GM18519 (cell line): ENCODE measurements at regions not wholly inside any gene's neighbourhood (a gene's known extent, or its start where the extent isn't known, plus 50 kb on each side); places are given as distances from the start of the nearest gene placed in this dataset.
"Not testable (repeated sequence)": the region's sequence is repeated elsewhere in the genome, so short reads cannot be mapped to it uniquely, and the experiment has no call there.

Experiments
- ATAC-seq: cut with Tn5 transposase; IDR thresholded peaks from one replicate; pipeline ENCODE4 v1.9.1; 2021; ENCODE audit warnings: mild to moderate bottlenecking, moderate library complexity; ENCODE audit not compliant: unreplicated experiment, low FRiP score

DNA sequence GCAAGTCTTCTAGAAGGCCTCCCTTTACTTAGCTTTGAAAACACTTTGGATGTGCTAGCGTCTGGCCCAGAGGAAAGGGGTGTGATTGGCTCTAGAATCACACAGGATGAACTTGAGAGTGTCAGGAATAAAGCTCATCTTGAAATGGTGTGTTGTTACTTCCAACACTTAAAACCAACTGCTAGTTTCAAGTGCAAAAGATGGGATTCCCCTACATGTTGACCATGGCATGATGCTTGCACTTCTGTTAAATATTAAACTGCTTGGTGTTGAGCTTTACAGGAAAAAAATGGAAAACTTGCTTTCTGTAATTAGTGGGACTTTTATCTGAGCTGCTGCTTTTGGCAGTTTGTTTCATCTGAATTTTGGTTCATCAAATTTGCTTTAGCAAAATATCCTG is 261.1 kb downstream of the MED10 start:
- no peak for ATAC-seq

- no peak for ATAC-seq
These were observed 262.5 kb downstream of the MED10 start for GRCh38 chr5:6115852-6116251.

- ATAC-seq, result no peak
These were observed 265.8 kb downstream of the MED10 start for GRCh38 chr5:6112538-6112937.

DNA sequence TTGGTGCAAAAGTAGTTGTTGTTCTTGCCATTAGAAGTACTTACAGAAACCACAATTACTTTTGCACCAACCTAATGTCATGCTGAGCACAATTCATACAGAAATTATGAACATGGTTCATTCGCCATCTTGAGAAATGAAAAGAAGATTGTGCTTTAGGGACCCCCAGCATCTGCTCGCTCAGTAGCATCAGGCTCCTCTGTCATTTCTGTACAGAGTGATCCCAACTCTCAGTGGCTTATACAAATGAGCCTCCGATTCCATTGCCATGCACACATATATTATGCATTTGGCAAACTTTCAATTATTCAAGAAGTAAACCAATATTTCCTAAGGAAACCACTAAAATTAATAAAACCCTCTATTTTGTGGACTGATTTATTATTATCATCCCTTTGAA is 266.2 kb downstream of the MED10 start:
- no peak for ATAC-seq

DNA sequence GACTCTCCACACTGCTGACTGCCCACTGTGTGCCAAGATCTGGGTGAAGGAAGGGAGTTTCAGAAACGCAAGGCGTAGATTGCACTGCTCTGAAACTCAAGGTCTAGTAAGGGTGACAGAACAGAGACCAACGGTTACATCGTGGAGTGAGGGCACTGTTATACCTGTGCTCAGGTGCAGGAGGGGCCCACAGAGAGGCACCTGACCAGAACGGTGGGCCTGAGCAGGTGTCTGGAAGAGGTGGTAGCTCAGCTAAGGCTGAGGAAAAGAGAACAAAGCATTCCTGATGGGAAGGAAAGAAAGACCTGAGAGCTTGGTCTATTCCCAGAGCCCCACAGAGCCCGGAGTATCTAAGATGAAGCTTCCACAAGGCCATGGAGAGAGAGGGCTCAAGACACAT is 267.2 kb downstream of the MED10 start:
- ATAC-seq, result no peak

DNA sequence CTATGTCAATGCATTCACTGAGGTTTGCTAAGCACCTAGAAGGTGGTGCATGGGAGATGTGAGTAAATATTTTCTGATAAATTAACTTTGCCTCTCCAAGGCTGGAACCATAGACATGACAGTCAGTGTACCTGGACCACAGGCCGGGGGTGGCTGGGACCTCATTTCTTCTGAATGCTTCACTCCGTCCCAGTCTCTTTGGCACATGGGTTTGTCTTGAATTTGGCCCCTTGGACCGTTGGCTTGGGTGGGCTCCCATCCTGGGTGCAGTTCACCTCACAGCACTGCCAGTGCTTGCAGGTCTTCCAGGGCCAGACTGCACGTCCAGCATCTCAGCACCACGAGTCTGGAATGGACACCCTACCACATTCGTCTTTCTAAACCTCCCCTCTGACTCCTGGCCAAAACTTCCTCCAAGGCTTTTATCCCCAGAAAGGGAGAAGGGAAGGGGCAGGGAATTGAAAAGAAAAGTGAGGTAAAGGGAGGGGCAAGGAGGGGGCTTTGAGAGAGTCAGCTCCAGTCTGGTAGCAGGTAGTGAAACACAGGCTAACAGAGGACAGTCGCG is 267.8 kb downstream of the MED10 start:
- no peak for ATAC-seq

DNA sequence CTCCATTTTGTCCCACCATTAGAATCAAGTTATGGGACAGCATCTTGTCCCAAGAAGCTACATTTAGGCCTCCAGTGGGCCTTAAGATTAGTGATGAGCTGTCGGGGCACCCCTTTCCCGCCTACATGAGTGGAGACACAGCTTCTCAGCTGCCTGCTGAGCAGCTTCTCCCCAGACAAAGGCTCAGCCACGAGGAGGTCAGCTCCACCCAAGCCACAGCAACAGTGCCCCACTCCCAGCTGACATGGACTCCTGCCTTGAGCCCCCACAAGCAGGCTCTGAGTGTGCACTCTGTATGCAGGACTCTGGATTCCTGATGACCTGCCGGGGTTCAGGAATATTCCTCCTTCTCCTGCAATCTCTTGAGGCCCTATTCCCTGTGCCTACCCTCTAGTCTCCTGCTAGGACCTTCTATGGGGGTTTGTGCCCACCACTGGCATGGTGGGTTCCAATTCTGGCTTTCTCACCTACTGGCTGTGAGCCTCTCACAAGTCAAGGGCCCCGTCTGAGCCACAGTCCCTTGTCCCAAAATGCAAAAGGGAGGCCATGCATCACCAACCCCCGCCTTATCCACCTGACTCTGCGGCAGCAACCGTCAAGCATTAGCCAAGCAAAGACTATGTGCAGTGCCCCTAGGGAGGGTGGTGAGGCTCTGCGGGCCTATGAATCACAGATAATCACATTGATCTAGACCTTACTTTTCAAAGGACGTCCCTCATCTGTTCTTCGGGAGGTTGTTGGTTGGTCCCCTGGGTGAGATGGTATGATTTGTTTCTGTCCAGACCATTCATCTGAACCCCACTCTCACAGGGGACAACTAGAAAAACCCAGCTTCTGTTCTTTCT is 269.1 kb downstream of the MED10 start:
- ATAC-seq, result no peak

DNA sequence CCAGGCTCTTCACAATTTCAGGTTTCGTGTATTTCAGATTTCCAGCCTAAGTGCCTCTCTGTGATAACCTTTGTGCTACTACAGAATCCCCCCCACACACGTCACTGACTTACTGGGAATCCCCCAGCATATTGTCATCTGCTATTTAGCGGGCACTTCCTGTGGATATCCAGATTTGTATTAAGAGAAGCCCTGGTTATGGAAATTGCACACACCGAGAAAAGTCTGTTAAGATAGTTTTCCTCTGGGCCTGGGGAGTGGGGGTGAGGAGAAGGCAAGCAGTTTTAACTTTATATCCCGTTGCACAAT is 269.9 kb downstream of the MED10 start:
- no peak for ATAC-seq

DNA sequence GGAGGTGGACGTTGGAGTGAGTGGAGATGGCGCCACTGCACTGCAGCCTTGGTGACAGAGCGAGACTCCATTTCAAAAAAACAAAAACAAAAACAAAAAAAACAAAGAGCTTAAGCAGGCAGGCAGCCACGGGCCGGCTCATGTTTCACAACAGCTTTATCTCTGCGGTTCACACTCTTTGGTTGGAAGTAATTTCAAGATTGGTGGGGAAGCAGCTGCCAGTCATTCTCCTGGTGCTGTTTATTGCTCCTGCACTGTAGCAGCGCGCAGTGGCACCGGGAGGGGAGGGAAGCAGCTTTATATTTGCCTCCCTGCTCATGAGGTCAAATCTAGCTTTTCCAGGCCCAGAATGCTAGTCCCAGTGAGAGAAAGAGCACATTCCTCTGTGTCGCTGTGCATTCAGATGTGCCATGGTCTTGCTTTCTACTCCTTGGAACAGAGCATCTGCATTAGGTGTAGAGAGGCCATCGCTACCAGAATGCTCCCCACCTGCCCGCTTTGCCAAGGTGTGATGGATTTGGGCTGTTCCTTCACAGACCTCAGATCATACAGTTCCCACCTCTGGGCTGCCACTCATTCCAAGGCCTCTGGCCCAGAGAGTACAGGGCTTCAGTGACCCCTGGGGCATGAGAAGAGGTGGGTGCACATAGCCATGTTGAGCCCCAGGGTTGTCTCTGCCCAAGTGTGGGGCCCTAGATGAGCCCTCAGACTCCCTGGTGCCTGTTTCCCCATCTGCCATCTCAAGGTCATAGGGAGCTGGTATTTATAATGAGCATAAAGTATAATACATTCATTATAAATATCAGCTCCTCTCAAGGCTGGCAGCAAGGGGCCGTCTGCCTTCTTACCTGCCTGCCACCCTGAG is 270.4 kb downstream of the MED10 start:
- no peak for ATAC-seq

GRCh38 chr5:6106756-6107155 is 271.6 kb downstream of the MED10 start:
- no peak for ATAC-seq

DNA sequence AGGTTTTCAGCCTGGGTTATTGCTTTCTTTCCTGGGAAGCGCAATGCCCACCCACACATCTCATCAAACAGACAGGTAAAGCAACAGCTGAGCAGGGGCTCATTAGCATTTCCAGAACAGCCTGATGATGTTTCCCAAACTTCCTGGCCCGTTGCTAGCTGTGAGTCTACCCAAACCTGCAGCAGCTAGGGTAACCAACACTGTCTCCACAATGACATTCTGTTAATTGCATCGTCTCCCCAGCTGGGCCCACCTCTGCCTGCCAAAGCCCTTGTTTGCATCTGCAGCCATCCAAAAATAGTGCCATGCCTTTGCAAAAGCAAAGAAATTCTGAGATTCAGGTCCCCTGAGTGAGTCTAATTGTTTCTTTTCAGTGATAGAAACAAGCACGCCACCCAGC is 273.0 kb downstream of the MED10 start:
- ATAC-seq, result no peak

GRCh38 chr5:6096101-6096500 is 282.2 kb downstream of the MED10 start:
- no peak for ATAC-seq

- ATAC-seq, result not testable (repeated sequence)
These were observed 284.2 kb downstream of the MED10 start for GRCh38 chr5:6094180-6094579.

GRCh38 chr5:6090838-6091237 is 287.5 kb downstream of the MED10 start:
- ATAC-seq, result no peak

DNA sequence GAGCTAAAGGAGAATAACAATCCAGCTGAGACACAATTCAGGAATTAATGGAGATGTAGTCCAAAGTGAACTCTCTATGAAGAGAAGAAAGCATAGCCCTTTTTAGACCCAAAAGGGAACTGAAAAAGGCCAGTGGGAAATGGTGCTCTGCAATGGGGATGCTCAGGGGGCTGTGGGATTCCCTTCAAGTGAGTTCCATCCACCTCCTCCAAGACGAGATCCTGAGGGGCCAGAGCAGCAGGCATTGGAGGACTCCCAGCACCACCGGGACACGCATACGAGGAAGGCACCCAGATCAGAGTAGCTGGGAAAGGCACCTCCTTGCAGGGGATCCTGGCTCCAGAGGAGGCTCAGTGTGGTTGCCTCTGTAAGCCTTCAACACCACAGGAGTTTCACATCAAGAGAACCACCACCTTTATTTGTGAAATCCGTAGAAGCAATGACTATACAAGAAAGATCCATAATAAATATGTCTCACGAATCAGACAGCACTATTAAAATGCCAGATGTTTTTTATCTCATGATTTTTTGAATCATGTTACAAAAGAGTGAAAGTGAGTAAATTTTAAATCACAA is 288.2 kb downstream of the MED10 start:
- no peak for ATAC-seq

DNA sequence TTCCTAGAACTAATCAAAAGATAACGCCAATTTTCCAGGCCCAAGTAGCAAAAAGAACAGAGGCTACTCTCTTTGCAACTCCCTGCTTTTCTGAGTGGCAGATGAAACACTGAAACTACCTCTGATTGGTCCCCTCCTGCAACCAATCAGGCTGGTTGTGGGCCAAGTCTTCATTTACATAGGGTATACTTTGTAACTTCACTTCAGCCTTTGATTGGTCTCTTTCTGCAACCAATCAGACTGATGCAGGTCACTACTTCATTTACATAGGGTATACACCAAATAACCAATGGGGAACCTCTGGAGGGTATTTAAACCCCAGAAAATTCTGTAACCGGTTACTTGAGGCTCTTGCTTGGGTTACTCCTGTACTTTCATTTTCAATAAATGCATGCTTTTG is 289.6 kb downstream of the MED10 start:
- ATAC-seq, result no peak

DNA sequence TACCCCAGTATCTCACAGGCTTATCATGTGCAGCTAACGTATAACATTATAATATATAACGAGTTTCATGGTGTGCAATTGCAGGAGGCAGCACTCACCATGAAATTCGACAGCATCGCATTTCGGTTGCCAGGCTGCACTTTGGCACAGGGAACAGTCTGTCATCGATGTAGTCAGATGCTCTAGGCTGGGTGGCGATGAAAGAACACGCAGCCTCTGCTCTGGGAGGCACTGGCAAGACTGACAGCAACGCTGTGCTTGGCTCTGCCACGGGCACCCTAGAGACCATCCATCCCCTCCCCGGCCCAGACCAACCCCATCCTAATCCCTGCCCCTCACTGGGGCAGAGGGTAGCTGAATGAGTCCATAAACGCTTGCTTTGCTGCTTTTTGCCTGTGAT is 290.8 kb downstream of the MED10 start:
- no peak for ATAC-seq

- no peak for ATAC-seq
These were observed 291.5 kb downstream of the MED10 start for GRCh38 chr5:6086871-6087270.

- no peak for ATAC-seq
These were observed 292.9 kb downstream of the MED10 start for GRCh38 chr5:6085341-6085860.

- no peak for ATAC-seq
These were observed 293.5 kb downstream of the MED10 start for GRCh38 chr5:6084836-6085235.

GRCh38 chr5:6084376-6084775 is 294.0 kb downstream of the MED10 start:
- no peak for ATAC-seq
